HG02763 (cell line): ENCODE measurements at regions not wholly inside any gene's neighbourhood (a gene's known extent, or its start where the extent isn't known, plus 50 kb on each side); places are given as distances from the start of the nearest gene placed in this dataset.

ENCODE experiments used
- ATAC-seq: cut with Tn5 transposase; IDR thresholded peaks from one replicate; pipeline ENCODE4 v1.9.1; 2021; ENCODE audit warnings: mild to moderate bottlenecking, moderate library complexity; ENCODE audit not compliant: unreplicated experiment

- no peak for ATAC-seq
Measured at GRCh38 chr3:21357241-21357640, 393.8 kb downstream of the ZNF385D start.

GRCh38 chr3:21356402-21356801 is 394.6 kb downstream of the ZNF385D start:
- ATAC-seq: no peak

- ATAC-seq: no peak
Measured at GRCh38 chr3:21345382-21345976, 405.5 kb downstream of the ZNF385D start.

GRCh38 chr3:21331857-21332256 is 419.2 kb downstream of the ZNF385D start:
- no peak for ATAC-seq

- no peak for ATAC-seq
Measured at GRCh38 chr3:21331321-21331720, 419.7 kb downstream of the ZNF385D start.

GRCh38 chr3:21330293-21330692 is 420.7 kb downstream of the ZNF385D start:
- ATAC-seq: peak; percentile 68

GRCh38 chr3:21328711-21329390 is 422.2 kb downstream of the ZNF385D start:
- no peak for ATAC-seq

GRCh38 chr3:21326704-21327475 is 424.1 kb downstream of the ZNF385D start:
- no peak for ATAC-seq

- ATAC-seq: no peak
Measured at GRCh38 chr3:21314688-21315087, 436.3 kb downstream of the ZNF385D start.

- ATAC-seq: no peak
Measured at GRCh38 chr3:21310891-21311290, 440.1 kb downstream of the ZNF385D start.

GRCh38 chr3:21310161-21310560 is 440.8 kb downstream of the ZNF385D start:
- ATAC-seq: no peak

- no peak for ATAC-seq
Measured at GRCh38 chr3:21297304-21297703, 453.7 kb downstream of the ZNF385D start.

GRCh38 chr3:21294768-21295167 is 456.2 kb downstream of the ZNF385D start:
- no peak for ATAC-seq

GRCh38 chr3:21292971-21293370 is 458.0 kb downstream of the ZNF385D start:
- ATAC-seq: no peak

- no peak for ATAC-seq
Measured at GRCh38 chr3:21290557-21290956, 460.5 kb downstream of the ZNF385D start.

GRCh38 chr3:21274079-21274571 is 476.9 kb downstream of the ZNF385D start:
- no peak for ATAC-seq

- no peak for ATAC-seq
Measured at GRCh38 chr3:21273259-21274025, 477.6 kb downstream of the ZNF385D start.

- no peak for ATAC-seq
Measured at GRCh38 chr3:21271606-21272016, 479.4 kb downstream of the ZNF385D start.

- no peak for ATAC-seq
Measured at GRCh38 chr3:21269882-21270281, 481.1 kb downstream of the ZNF385D start.

- no peak for ATAC-seq
Measured at GRCh38 chr3:21260507-21260906, 490.5 kb downstream of the ZNF385D start.

- ATAC-seq: no peak
Measured at GRCh38 chr3:21259896-21260295, 491.1 kb downstream of the ZNF385D start.
